GM18873 (cell line): ENCODE measurements at regions not wholly inside any gene's neighbourhood (a gene's known extent, or its start where the extent isn't known, plus 50 kb on each side); places are given as distances from the start of the nearest gene placed in this dataset.

Experiments
- ATAC-seq: cut with Tn5 transposase; IDR thresholded peaks from one replicate; pipeline ENCODE4 v1.9.1; 2021; ENCODE audit warnings: mild to moderate bottlenecking, moderate library complexity, moderate number of reproducible peaks; ENCODE audit not compliant: unreplicated experiment, low FRiP score

DNA sequence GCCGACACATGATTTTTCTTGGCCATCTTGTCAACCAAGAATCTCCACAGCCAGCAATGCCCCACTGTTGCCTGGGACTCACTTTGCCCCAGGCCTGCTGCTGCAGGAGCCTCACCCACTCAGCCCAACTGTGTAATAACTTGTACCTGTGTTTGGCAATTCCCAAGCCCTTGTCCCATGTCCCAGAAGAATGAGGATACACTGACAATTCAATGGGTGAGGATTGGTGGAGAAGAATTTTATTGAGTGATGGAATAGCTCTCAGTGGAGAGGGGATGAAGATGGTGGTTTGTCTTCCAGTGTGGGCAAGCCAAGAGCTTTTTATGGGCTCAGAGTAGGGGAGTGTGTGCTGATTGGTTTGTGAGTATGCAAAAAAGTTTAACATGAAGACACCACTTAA is 861.9 kb downstream of the TFAP2A start:
- ATAC-seq: no peak

DNA sequence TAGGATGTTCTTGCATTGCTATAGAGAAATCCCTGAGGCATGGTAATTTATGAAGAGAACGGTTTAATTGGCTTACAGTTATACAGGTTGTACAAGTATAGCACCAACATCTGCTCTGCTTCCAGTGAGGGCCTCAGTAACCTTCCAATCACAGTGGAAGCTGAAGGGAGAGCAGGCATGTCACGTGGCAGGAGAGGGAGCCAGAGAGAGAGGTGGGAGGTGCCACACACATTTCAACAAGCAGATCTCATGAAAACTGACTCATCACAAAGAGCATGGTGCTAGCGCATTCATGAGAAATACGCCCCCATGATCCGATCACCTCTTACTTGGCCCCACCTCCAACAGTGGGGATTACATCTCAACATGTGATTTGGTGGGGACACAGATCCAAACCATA is 871.2 kb downstream of the TFAP2A start:
- no peak for ATAC-seq

DNA sequence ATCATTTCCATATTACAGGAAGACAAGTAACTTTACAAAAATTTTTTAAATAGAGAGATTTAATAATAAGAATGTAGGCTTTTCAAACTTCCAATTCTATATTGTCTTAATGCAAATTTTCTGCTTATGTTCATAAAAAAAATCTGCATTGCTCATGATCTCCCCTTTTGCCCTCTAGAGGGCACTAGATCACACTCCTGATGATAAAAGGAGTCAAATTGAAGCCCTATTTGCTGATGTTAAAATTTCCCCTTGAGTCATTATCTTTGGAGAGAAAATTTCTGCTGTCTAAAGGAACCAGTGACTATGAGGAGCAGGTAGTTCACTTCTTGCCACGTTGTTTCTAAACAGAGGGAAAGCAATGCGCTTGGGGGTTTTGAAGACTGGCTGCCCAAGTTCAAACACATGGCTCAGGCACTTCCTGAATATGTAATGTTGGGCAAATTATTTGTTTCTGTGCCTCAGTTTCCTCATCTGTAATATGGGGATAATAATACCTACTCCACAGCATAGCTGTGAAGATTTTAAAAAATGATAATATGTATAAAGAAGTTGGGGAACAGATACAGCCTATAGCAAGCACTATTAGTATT is 874.2 kb downstream of the TFAP2A start:
- no peak for ATAC-seq

DNA sequence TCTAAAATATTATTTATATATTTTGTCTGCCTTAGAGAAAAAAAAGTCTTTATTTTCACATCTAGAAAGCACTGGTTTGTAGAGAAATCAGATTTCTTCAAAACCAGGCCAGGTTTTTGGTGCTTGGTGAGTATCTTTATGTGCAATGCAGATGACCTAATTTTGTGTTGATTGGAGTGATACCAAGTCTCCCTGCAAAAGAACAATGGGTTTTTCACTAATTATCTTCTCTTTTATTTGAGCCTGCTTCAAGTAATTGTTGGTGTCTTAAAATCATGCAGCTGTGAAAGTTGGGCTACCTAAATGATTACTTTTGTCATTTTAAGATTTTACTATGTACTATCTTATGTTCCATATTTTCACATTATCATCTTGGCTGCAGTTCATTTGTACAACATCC is 874.7 kb downstream of the TFAP2A start:
- no peak for ATAC-seq

DNA sequence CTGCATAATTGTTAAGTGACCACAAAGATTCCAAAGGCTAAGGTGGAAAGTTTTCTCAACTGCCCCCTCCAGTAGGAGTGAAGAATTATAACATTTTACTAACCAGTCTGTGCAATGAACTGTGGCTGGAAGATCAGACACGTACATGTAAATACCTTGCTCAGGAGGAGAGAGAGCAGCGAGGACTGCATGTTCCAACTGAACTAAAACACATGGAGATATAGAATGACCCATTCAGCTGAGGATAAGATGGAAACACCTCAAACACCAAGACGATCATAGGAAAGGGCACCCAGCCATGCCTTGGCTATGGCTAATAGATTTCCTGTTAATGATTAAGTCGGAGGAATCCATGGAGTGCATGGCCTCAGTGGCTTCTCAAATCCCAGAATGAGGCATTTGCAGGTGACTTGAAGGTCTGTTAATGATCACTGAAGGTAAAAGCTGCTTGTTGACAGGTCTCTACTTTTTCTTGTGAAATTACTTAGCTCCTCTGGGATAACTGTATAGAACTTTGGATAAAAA is 875.6 kb downstream of the TFAP2A start:
- no peak for ATAC-seq

DNA sequence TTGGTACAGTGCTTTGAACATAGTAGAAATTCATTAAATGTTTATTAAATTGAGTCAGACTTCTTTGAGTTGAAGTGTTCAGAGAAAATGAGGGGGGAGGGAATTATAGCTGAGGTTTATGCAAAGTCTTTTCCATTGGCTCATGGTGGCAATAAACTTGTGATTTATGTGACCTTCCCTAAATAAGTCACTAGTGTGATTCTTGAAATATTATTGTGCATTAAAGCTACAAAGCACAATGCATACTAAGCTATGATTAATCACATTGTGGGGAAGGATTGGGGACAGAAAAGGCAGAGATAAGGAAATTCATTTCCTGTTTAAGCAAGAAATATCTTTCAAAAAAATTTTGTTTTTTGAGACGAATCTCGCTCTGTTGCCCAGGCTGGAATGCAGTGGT is 877.5 kb downstream of the TFAP2A start:
- no peak for ATAC-seq

DNA sequence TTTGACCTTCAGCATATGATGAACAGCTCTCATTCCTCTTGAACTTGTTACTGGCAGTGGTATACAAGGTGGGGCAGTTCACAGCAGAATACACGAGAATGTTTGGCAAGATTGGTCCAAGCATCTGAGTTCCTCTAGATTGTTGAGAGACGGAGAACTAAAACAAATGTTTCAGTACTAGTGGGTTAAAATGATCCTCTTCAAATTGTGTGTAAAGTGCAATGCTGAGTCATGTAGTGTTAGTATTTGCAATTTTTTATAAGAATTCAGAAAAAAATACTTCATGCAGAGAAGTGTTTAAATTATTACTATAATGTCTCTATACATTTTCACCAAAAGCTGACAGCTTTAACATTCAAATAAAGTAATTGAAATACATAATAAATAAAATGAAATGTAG is 879.8 kb downstream of the TFAP2A start:
- ATAC-seq: no peak

DNA sequence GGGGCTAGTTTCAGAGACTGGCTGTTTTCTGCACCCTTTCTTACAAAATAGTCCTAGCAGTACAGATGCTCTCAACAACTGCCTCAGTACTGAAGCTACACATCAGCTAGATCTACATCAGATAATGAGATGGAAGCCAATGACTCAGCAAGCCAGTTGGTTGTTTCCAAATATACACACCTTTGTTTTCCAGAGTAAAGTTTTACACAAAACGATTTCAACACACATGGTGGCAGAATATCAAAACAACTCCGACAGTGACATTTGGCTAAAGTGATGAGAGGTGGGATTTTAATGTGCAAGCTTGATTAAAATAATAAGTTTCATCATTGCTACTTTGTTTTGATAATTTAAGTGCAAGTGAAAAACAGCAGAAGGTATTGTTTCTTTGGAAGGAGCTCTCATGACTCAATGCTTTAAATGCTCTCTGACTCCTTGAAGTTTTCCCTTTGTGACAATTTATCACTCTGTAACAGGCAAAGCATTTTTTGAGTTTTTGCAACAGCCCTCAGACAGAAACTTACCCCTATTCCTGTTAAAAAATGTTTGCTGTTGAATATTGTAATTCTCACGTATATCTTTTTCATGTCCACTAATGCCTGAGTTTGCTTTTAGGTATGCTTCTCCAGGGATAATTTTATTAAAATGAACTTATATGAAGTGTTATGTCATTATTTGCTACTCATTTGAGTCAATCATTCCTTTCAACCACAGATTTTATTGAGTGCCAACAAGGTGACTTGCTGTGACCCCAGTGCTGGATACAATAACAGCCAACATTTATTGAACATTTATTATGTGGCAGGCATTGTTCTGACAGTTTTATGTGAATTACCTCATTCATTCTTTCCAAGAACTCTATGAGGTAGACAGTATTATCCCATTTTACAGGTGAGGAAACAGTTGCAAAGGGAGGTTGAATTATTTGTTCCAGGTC is 882.0 kb downstream of the TFAP2A start:
- no peak for ATAC-seq

DNA sequence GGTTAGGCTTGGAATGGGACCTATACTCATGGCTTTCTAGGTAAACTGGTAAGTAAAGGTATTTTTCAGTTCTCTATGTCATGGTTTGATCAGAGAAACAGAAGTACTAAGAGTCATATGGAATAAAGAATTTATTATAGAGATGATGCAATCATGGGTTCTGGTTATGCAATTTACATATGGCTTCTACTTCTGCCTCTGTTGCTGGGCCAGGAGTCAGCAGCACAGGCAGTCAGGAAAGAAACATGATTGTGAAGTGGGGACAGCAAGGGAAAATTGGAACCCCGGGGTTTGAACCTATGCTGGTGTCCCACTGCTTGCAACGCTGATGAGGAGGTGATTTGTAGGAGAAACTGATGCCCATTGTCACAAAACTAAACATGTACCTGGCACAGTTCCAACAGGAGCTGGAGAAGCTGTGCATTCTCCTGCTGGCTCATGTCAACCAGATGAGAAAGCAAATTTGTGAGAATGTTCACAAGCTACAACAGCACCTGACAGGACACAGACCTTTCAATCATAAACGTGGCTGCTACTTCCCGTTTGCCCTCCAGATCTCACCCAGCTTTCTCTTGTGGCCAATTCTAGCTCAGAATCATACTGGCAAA is 887.1 kb downstream of the TFAP2A start:
- no peak for ATAC-seq

DNA sequence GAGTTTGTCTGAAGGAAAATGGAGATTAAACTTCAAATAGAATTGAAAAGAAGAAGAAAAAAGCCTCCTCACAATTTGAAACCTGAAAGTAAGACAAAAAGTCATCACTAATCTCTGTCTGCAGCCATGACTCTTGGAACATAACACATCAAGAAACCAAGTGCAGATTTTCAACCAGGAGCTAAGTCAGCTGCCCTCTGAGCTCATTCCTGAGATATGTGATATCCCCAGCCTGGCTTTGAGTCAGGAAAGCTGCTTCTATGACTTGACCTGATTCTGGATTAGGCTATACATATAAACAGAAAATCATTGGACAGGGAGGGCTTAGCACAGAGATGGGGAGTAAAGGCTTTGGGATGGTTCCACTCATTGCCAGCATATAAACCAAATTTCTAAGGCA is 891.4 kb downstream of the TFAP2A start:
- no peak for ATAC-seq

DNA sequence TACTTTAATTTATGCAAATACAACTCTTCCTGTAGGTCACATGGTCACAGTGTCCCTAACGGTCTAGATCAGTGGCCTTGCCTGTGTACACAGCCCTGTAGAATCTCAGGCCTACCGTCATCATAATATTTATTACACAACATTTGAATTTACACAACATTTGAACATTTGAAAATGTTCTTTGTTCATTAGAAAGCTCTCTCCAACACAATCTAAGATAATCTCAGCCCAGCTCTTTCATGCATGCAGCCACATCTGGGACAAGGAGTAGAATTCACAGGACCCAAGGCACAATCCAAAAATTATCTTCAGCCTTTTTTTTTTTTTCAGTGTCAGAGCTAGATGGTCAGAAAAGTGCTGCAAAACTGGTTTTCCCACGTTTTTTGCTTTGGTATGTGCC is 892.8 kb downstream of the TFAP2A start:
- ATAC-seq: no peak

DNA sequence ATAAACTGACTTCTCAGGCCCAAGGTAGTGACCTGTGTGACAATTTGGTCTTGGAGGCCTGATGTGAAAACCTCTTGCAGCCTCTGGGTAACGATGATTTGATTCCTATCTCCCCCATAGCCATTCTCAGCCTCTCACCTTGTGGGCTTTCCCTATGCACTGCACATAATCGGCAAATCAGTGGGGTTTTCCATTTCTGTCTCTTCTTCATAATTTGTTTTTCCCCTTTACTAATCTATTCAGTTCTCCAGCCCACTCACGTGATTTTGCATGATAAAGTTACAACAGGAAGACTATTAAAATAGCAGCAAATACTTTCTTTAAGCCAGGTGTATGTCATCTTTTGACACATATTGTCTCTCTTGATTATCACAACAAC is 893.7 kb downstream of the TFAP2A start:
- ATAC-seq: no peak

DNA sequence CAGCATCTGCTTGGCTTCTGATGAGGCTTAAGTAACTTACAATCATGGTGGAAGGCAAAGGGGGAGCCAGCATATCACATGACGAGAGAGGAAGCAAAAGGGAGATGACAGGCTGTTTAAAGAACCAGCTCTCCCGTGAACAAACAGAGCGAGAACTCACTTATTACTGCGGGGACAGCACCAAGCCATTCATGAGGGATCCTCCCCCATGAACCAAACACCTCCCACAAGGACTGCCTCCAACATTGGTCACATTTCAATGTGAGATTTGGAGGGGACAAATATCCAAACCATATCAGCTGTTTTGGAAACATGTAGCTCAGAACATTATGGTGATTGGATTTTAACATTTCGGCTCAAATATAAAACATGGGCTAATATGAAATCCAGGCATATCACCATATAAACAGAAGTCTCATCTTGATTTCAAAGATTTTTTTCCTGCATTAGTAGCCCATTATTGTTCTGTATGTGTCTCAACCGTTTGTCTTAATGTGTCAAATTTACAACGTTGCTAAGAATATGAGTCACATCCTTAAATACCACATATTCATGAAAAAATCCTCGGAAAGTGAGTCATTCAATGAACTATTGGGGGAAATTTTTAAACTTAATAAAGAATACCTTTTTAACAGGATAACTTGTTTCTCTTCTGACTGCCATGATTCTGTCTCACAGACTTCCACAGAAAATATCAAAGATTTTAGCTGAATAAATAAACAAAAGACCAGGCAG is 894.3 kb downstream of the TFAP2A start:
- no peak for ATAC-seq

DNA sequence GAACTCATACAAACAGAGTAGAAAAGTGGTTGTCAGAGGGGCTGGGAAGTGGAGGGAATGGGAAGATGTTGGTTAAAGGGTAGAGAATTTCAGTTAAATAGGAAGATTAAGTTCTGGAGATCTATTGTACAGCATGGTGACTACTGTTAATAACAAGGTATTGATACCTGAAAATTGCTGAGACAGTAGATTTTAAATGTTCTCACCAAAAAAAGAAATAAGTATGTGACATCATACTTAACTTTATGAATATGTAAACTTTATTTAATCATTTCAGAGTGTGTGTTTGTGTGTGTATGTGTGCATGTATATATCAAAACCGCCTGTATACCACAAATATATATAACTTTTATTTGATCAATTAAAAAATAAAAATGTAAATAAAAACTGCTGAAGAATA is 896.4 kb downstream of the TFAP2A start:
- ATAC-seq: no peak

DNA sequence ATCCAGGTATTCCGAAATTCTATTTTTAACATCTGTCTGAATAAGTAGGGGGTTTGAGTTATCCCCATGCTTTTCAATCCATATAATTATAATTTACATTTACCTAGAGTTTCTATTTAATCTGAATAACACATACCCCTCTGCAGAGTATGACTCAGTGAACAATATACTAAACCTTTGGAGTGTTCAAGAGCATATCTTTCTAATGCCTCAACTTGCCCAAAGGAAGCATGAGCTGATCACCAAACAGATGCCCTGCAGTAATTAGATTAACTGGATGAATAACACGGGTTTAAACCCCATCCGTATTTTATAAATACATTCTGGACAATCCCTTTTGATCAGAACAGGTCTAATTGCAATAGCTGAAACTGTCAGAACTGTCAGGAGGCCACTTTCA is 897.1 kb downstream of the TFAP2A start:
- ATAC-seq: no peak

DNA sequence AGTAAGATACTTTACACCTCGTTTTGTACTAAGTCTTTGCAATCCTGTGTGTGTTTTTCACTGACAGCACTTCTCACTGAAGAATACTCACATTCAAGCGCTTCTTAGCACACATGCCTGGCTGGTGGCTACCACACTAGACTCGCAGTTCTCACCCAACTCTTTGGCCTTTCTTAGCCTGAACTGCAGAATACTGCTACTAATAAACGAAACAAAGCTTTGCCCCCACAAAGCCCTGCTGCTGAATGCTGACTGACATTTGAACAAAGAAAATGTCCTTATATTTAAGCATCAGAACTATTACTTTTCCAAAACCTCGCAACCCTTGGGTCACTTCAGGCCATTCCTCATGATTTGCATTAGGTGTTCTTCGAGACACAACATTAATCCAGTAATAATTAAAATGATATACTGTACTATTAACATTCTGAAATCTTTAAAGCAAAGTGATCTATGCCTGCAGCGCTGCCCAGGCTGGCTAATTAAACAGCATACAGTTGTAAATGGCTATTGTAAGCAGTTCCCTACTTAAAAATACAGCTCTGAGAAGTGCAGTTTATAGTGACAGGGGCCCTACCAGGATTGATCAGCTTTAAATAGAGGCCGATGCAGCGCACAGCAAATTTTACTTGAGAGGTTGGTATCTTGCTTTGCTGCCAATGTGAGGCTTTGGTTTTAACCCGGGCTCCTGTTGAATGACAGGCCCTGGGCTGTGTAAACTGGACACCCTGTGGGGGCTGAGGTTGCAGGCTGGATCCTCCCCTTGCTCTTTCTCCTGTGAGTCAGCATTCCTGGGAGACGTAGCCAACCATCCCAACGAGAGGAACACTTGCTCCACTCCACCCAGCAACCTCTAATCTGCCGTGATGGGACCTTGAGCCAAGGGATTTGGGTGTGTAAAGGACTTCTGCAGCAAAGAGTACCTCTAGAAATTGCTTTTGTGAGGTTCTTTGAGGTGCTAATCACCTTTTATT is 899.0 kb downstream of the TFAP2A start:
- ATAC-seq: no peak

DNA sequence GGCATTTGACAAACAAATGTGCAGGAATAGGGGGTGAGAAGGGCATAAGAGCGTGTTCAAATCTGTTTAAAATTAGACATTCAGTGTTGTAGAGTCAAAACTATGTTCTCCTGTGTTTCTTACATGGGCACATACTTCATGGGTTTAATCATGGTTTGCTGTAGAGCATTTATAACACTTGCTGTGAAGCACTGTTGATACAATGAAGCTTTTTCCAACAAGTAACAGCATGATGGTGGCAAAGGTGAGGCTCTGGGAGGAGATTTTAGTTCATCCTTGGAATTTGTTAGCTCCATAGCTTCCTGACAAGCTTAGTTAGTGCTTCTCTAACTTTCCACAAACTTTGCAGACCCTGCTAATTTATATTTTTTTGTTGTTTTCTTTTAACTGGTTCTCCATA is 900.7 kb downstream of the TFAP2A start:
- ATAC-seq: no peak

DNA sequence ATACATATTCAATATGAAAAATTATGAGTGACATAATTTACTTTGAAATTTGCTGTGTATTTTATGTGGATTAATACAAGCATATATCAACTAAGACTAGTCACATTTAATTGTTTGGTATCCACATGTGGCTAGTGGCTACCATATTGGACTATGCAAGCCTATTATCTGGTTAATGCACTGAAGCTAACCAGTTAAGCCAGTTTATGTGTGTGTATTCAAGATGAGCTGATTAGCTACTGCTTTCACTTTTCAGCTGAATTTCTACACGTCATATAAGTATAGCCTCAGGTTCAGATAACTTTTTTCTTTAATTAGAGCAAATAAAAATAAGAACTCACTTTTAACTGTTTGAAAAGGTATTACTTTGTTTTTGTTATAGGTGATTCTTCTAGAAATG is 903.7 kb downstream of the TFAP2A start:
- ATAC-seq: no peak

DNA sequence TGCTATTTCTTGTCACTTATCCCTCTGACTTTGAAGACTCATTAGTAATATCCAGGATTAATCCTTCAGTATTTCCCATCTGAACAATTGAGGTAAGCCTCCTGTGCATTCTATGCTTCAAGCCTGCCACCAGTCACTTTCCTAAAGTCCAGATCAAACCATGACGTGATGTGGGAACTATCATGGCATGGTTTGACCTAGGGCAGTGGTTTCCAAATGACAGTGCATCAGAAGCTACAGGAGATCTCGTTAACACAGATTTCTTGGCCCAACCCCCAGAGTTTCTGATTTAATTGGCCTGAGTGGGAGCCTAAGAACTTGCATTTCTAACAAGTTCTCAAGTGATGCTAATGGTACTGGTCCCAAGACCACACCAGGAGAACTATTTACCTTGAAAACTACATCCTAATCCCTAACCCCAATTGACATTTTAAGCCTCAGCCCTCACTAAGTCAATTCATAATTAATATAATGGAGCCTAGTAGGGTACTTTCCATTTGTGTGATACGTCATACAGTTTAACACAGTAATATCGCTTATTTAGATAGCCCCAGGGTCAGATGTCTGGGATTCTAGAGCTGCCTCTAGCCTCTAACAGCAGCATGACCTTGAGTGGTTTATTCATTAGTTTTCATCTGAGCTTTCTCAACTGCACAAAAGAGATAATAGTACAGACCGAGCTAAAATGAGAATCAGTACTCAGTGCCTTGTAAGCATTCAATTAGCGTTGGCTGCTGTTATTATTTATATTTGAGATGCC is 907.6 kb downstream of the TFAP2A start:
- no peak for ATAC-seq
